H1 (cell line): ENCODE measurements at regions not wholly inside any gene's neighbourhood (a gene's known extent, or its start where the extent isn't known, plus 50 kb on each side); places are given as distances from the start of the nearest gene placed in this dataset.

Source experiments
- CTCF ChIA-PET: fragments of 300-600 bp; sonication (Branson Sonifier 250); formaldehyde crosslinking; loops from one replicate; lab custom pipeline; 2021; ENCODE audit not compliant: partially characterized antibody; lab: Charles Lee
- POLR2A ChIA-PET: fragments of 300-600 bp; sonication (Branson Sonifier 250); formaldehyde crosslinking; loops from one replicate; lab custom pipeline; 2021; ENCODE audit warnings: inconsistent platforms; ENCODE audit not compliant: partially characterized antibody; lab: Charles Lee
- DNase-seq, 2 experiments: peaks; one replicate each; pipeline versions ENCODE4 v3.0.0 to v3.0.0-alpha.2; 2010 to 2022; ENCODE audit warnings: low spot score in 2 of 2, low read depth in 1 of 2, mixed read lengths in 1 of 2
- FAIRE-seq: peaks from 2 replicates; lab custom pipeline; 2011; peaks lifted over from hg19 to GRCh38; lab: Jason Lieb, UNC
- H2AFZ ChIP-seq: 2 replicates; pipeline ENCODE4 v1.8.1; 2012; ENCODE audit warnings: low read length, inconsistent platforms
- H2AK5ac ChIP-seq: 2 replicates; pipeline ENCODE4 v1.6.1; 2013; ENCODE audit warnings: low read depth, low read length
- H2BK120ac ChIP-seq: replicated peaks from 2 replicates; pipeline ENCODE3; 2013; ENCODE audit warnings: low read depth, low read length, inconsistent platforms
- H2BK12ac ChIP-seq: 2 replicates; pipeline ENCODE4 v1.6.1; 2013; ENCODE audit warnings: low read depth, low read length
- H2BK15ac ChIP-seq: 2 replicates; pipeline ENCODE4 v1.6.1; 2013; ENCODE audit warnings: low read length
- H2BK20ac ChIP-seq: 2 replicates; pipeline ENCODE4 v1.6.1; 2013; ENCODE audit warnings: low read length
- H2BK5ac ChIP-seq: 2 replicates; pipeline ENCODE4 v1.6.1; 2013; ENCODE audit warnings: low read depth, low read length
- H3K14ac ChIP-seq: 2 replicates; pipeline ENCODE4 v1.6.1; 2013; ENCODE audit warnings: inconsistent platforms; ENCODE audit not compliant: insufficient read length
- H3K18ac ChIP-seq: 2 replicates; pipeline ENCODE4 v1.6.1; 2013; ENCODE audit warnings: low read length; ENCODE audit errors: extremely low read depth
- H3K23ac ChIP-seq: 2 replicates; pipeline ENCODE4 v1.6.1; 2013; ENCODE audit warnings: inconsistent platforms; ENCODE audit not compliant: insufficient read length
- H3K23me2 ChIP-seq: 2 replicates; pipeline ENCODE4 v1.6.1; 2013; ENCODE audit warnings: low read depth, low read length
- H3K27ac ChIP-seq: 2 replicates; pipeline ENCODE4 v1.6.1; 2011; ENCODE audit warnings: low read depth, low read length, inconsistent platforms
- H3K27me3 ChIP-seq, 4 experiments: replicated peaks in 1 of 4; 1 replicate in 1 of 4; 2 replicates in 3 of 4; pipeline versions ENCODE4 v1.6.1 to v1.8.1; 2011 to 2013; ENCODE audit warnings: low read length in 3 of 4, mild to moderate bottlenecking in 3 of 4, inconsistent platforms in 2 of 4, mixed read lengths in 2 of 4, moderate library complexity in 1 of 4; ENCODE audit not compliant: control insufficient read depth in 3 of 4, insufficient read depth in 3 of 4; ENCODE audit errors: extremely low read depth in 1 of 4
- H3K36me3 ChIP-seq, 4 experiments: 2 replicates each; pipeline versions ENCODE4 v1.6.1 to v1.8.1; 2011 to 2013; ENCODE audit warnings: mild to moderate bottlenecking in 4 of 4, low read length in 3 of 4, moderate library complexity in 2 of 4, control low read depth in 1 of 4, inconsistent platforms in 1 of 4; ENCODE audit not compliant: insufficient read depth in 4 of 4, control insufficient read depth in 2 of 4
- H3K4ac ChIP-seq: replicated peaks from 2 replicates; pipeline ENCODE3; 2013; ENCODE audit warnings: low read length, low read depth, mixed read lengths, inconsistent platforms; ENCODE audit not compliant: insufficient read length
- H3K4me1 ChIP-seq, 4 experiments: replicated peaks in 1 of 4; 1 replicate in 1 of 4; 2 replicates in 3 of 4; pipeline versions ENCODE4 v1.6.1 to v1.8.1; 2011 to 2013; ENCODE audit warnings: low read length in 3 of 4, inconsistent platforms in 2 of 4, mixed read lengths in 1 of 4; ENCODE audit not compliant: insufficient read depth in 4 of 4, control insufficient read depth in 3 of 4
- H3K4me2 ChIP-seq, 2 experiments: 2 replicates each; pipeline versions ENCODE4 v1.6.1 to v1.8.1; 2011 to 2013; ENCODE audit warnings: low read depth in 2 of 2, low read length in 2 of 2, control low read depth in 1 of 2, inconsistent platforms in 1 of 2, mild to moderate bottlenecking in 1 of 2; ENCODE audit not compliant: insufficient read depth in 1 of 2
- H3K4me3 ChIP-seq, 4 experiments: fragments of 200-600, 300-600 bp in 1 of 4; sonication (generic), shearing (Covaris generic), sonication (Bioruptor Twin) in 1 of 4; 2 replicates each; pipeline versions ENCODE4 v1.5.1 to v1.8.1; 2011 to 2016; ENCODE audit warnings: low read length in 4 of 4, low read depth in 3 of 4, control low read depth in 2 of 4, inconsistent platforms in 2 of 4, mild to moderate bottlenecking in 2 of 4, mixed read lengths in 1 of 4, moderate library complexity in 1 of 4; ENCODE audit not compliant: insufficient read depth in 2 of 4; ENCODE audit errors: extremely low read depth in 1 of 4
- H3K56ac ChIP-seq: replicated peaks from 2 replicates; pipeline ENCODE3; 2013; ENCODE audit warnings: low read depth, mild to moderate bottlenecking, mixed read lengths, low read length, inconsistent platforms; ENCODE audit not compliant: insufficient read length
- H3K79me1 ChIP-seq: 2 replicates; pipeline ENCODE4 v1.6.1; 2013; ENCODE audit warnings: low read depth, low read length, control low read depth
- H3K79me2 ChIP-seq, 2 experiments: 2 replicates each; pipeline versions ENCODE4 v1.6.1 to v1.8.1; 2012 to 2013; ENCODE audit warnings: low read length in 2 of 2, mild to moderate bottlenecking in 2 of 2, inconsistent platforms in 1 of 2; ENCODE audit not compliant: insufficient read depth in 2 of 2, control insufficient read depth in 1 of 2
- H3K9ac ChIP-seq, 4 experiments: replicated peaks in 1 of 4; 1 replicate in 1 of 4; 2 replicates in 3 of 4; pipeline versions ENCODE4 v1.6.1 to v1.8.1; 2011 to 2013; ENCODE audit warnings: low read depth in 3 of 4, low read length in 3 of 4, control low read depth in 2 of 4, mild to moderate bottlenecking in 2 of 4, moderate library complexity in 2 of 4, inconsistent platforms in 1 of 4; ENCODE audit errors: extremely low read depth in 1 of 4
- H3K9me3 ChIP-seq, 2 experiments: 2 replicates each; pipeline versions ENCODE4 v1.6.1 to v1.8.1; 2012 to 2013; ENCODE audit warnings: mild to moderate bottlenecking in 2 of 2, moderate library complexity in 2 of 2, control low read depth in 1 of 2, inconsistent platforms in 1 of 2, low read depth in 1 of 2, low read length in 1 of 2, mixed read lengths in 1 of 2; ENCODE audit not compliant: insufficient read depth in 2 of 2
- H4K20me1 ChIP-seq, 2 experiments: replicated peaks in 1 of 2; 2 replicates each; pipeline versions ENCODE3 to v1.8.1; 2011 to 2013; ENCODE audit warnings: inconsistent platforms in 2 of 2, low read length in 2 of 2, mild to moderate bottlenecking in 1 of 2; ENCODE audit not compliant: insufficient read depth in 2 of 2, control insufficient read depth in 1 of 2
- H4K5ac ChIP-seq: 2 replicates; pipeline ENCODE4 v1.6.1; 2013; ENCODE audit warnings: low read length, low read depth, mixed read lengths, inconsistent platforms; ENCODE audit not compliant: insufficient read length
- H4K8ac ChIP-seq: 2 replicates; pipeline ENCODE4 v1.8.0; 2013; ENCODE audit warnings: mild to moderate bottlenecking, moderate library complexity, low read length, inconsistent platforms; ENCODE audit not compliant: insufficient read depth; ENCODE audit errors: extremely low read depth
- H4K91ac ChIP-seq: replicated peaks from 2 replicates; pipeline ENCODE3; 2013; ENCODE audit warnings: low read length, mixed read lengths, inconsistent platforms; ENCODE audit not compliant: insufficient read length
- CHD1 ChIP-seq: IDR thresholded peaks from 2 replicates; pipeline ENCODE4 v1.6.1; 2012; ENCODE audit warnings: low read depth, low read length, improper control_type of control experiment
- EGR1 ChIP-seq: IDR thresholded peaks from 2 replicates; pipeline ENCODE4 v1.6.1; 2011; ENCODE audit warnings: low read depth, low read length, borderline replicate concordance
- HDAC2 ChIP-seq, 2 experiments: fragments of 300-600 bp in 1 of 2; sonication (generic) in 1 of 2; IDR thresholded peaks; 2 replicates each; pipeline ENCODE4 v1.6.1; 2011 to 2012; ENCODE audit warnings: low read depth in 2 of 2, low read length in 2 of 2, mild to moderate bottlenecking in 2 of 2, moderate library complexity in 2 of 2, borderline replicate concordance in 1 of 2, inconsistent platforms in 1 of 2
- PHF8 ChIP-seq: fragments of 200-600 bp; sonication (generic); conservative IDR thresholded peaks from 2 replicates; pipeline ENCODE4 v1.7.1; 2012; ENCODE audit warnings: low read depth, mild to moderate bottlenecking, inconsistent platforms, low read length, moderate library complexity
- RAD21 ChIP-seq, 2 experiments: IDR thresholded peaks in 1 of 2; conservative IDR thresholded peaks in 1 of 2; 2 replicates each; pipeline ENCODE4 v1.6.1; 2011; ENCODE audit warnings: low read depth in 2 of 2, low read length in 2 of 2, improper control_type of control experiment in 1 of 2, inconsistent platforms in 1 of 2, mild to moderate bottlenecking in 1 of 2, moderate library complexity in 1 of 2
- TAF7 ChIP-seq: optimal IDR thresholded peaks from 2 replicates; pipeline ENCODE3; 2011; ENCODE audit warnings: low read depth, mild to moderate bottlenecking, inconsistent platforms, low read length, moderate library complexity, borderline replicate concordance
- WGBS, 2 experiments: shearing (Covaris generic) in 1 of 2; methylation state at CpG; one replicate each; pipeline versions ENCODE4 v1.1.6 to v1.1.7; 2013 to 2015; ENCODE audit warnings: low lambda C conversion rate in 2 of 2, mixed read lengths in 2 of 2, inconsistent platforms in 1 of 2, low coverage in 1 of 2, missing lambda C conversion rate in 1 of 2; ENCODE audit not compliant: insufficient replicate concordance in 2 of 2, insufficient coverage in 1 of 2, insufficient read length in 1 of 2; ENCODE audit errors: extremely low coverage in 1 of 2, missing lambda C conversion rate in 1 of 2; 5-methylcytosine and 5-hydroxymethylcytosine counted together
- TF ChIP-seq, protein P1 (sequence below): IDR thresholded peaks from 2 replicates; pipeline ENCODE4 v1.6.1; 2012; ENCODE audit warnings: low read length, inconsistent platforms

DNA sequence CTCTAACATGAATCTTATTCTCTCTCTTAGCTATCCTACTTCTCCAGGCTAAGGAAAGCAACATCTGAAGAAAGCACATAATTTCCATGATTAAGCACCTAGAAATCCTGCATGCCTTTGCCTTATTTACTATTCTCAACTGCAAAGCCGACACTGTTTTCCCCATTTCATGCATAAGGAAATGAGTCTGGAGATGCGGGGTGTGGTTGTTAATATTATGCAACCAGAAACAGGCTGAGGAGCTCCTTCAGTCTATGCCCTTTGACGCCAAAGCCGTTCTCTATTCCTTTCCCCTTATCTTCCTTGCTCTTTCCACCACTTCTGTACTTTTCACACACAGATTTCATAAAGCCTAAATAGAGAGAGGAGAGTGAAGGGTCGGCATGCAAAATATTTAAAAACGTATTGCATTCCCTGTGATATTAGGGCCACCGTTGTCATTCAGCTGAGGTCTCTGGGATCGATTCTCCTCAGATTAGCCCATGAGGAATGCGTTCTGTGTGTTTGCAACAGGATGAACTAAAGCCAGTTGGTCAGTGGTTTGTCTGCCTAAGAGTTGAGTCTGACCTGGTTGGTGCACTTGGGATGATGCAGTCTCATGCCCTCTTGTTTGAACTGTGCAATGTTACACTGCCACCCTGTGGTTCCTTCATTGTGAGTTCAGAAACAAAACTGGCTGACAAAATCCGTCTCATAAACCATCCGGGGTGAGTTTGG, 53.1 kb upstream of the PLEKHG7 start:
- no peak overlapping the region for H2BK12ac ChIP-seq
- H4K8ac ChIP-seq = no peak overlapping the region
- H3K27ac ChIP-seq = no peak overlapping the region
- H3K4ac ChIP-seq = no peak overlapping the region
- H3K79me2 ChIP-seq = no peaks in the 10 kb centered on the region
- no peak overlapping the region for H2AK5ac ChIP-seq
- H3K14ac ChIP-seq = no peak overlapping the region
- H2BK120ac ChIP-seq = no peak overlapping the region
- H3K79me1 ChIP-seq = no peaks in the 10 kb centered on the region
- FAIRE-seq = peak; percentile 96
- no peaks in the 10 kb centered on the region for H3K36me3 ChIP-seq
- H3K4me3 ChIP-seq = no peak overlapping the region
- no peaks in the 10 kb centered on the region for H4K20me1 ChIP-seq
- H3K4me1 ChIP-seq = peaks cover 2 to 8% (median 4%) of the 10 kb centered on the region in 4 experiments; a peak in 6 of 7 replicates
- H3K18ac ChIP-seq = no peak overlapping the region
- ChIA-PET POLR2A (interaction anchor here (1.1 to 1.2 kb wide), 2 partner anchors 505 to 1268 kb away, joined by 3 to 4 read pairs; no protein-coding TSS in a partner anchor), CTCF (interaction anchor here (0.6 to 2.4 kb wide), 16 partner anchors 11 to 1284 kb away, joined by 3 to 10 read pairs (median 4); no protein-coding TSS in a partner anchor)
- no peaks in the 10 kb centered on the region for H3K9me3 ChIP-seq
- no peak overlapping the region for H3K23ac ChIP-seq
- peak; percentile 33 to 51 for DNase-seq
- H2BK5ac ChIP-seq = peak overlapping the region; percentile 13; the same call in 1 of the 2 replicates
- H4K5ac ChIP-seq = no peak overlapping the region
- H3K56ac ChIP-seq = no peak overlapping the region
- peak overlapping the region; percentile 47; the same call in 1 of the 2 replicates for H2AFZ ChIP-seq
- peak overlapping the region in 1 of 4 experiments; percentile 49; a peak in 1 of 7 replicates for H3K9ac ChIP-seq
- H4K91ac ChIP-seq = no peak overlapping the region
- H3K4me2 ChIP-seq = no peak overlapping the region
- no peaks in the 10 kb centered on the region for H3K23me2 ChIP-seq
- no peak overlapping the region for H2BK20ac ChIP-seq
- 65% methylated on average over 11 of the region's 11 CpGs; no CpG with 5 or more reads in 1 of the 2 experiments for WGBS, 2 experiments
- no peaks in the 10 kb centered on the region for H3K27me3 ChIP-seq
- no peak overlapping the region for H2BK15ac ChIP-seq
- no peak for TF ChIP-seq EGR1
- 0 out of 4 replicates have a peak, but pooled peaks of 1 of the 2 experiments have one; percentile 41 for TF ChIP-seq HDAC2 (IDR thresholded peaks at IDR 0.05; ENCODE audit: borderline replicate concordance in 1 of 2, low read depth in 2 of 2, low read length in 2 of 2)
- peak; percentile 90 to 94 for TF ChIP-seq RAD21 (IDR thresholded peaks at IDR 0.05 in 1 of 2, conservative IDR thresholded peaks at IDR 0.05 in 1 of 2; ENCODE audit: low read depth in 2 of 2, low read length in 2 of 2)
- TF ChIP-seq TAF7 = no peak
- TF ChIP-seq CHD1 = no peak
- TF ChIP-seq, protein P1, sequence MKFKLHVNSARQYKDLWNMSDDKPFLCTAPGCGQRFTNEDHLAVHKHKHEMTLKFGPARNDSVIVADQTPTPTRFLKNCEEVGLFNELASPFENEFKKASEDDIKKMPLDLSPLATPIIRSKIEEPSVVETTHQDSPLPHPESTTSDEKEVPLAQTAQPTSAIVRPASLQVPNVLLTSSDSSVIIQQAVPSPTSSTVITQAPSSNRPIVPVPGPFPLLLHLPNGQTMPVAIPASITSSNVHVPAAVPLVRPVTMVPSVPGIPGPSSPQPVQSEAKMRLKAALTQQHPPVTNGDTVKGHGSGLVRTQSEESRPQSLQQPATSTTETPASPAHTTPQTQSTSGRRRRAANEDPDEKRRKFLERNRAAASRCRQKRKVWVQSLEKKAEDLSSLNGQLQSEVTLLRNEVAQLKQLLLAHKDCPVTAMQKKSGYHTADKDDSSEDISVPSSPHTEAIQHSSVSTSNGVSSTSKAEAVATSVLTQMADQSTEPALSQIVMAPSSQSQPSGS = 0 out of 2 replicates have a peak, but pooled peaks have one; percentile 37
- no peak for TF ChIP-seq PHF8
